ENCODE measurements at regions not wholly inside any gene's neighbourhood (a gene's known extent, or its start where the extent isn't known, plus 50 kb on each side); places are given as distances from the start of the nearest gene placed in this dataset.

DNA sequence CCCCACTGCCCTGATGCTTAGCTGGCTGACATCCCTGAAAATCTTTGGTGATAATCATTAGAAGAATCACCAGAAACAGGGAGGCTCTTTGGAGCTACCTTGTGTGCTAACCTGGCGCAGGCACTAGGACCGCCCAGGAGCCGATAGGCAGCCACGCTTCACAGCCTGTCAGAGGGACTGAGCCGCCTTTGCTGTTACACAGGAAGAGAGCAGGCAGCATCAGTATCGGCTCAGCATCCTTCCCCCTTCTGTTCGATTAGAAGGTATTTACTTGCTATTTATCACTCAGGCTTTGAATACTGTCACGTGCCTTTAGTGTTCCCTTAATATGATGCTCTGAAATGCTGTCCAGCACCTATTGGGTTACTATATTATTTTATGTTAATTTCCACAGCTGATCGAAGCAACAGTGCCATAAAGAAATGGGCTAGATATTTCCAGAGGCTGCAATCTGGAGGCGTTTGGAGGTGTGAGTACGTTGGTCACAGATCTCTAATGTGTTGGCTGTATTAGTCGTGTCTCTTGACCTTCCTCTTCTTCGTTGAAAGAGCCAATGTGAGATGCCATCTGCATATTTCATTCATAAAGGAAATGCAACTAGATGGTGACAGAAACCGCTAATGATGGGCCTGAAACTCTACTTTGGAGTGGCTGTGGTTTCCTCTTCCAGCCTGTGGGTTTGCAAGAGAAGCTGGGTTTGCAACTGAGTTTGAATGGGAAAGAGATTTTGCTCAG is 110.4 kb upstream of the RAB27B start:
- DNase-seq, result no peak

DNA sequence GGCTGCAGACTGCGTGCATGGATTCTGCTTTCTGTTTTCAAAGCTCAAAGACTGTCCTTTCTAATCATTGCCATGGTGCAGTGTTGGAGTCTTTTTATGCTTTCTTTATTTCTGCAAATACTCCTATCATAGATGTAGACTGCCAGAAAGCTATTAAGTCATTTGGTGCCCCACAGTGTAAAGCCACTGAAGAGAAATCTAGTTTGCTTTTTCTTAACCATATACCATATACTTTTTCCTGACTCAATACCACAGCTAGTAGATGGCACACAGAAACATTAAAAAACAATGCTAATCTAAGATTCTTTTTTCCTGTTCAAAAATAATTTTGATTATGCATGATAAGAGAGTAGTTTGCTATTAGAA is 109.9 kb upstream of the RAB27B start:
- no peak for DNase-seq

DNA sequence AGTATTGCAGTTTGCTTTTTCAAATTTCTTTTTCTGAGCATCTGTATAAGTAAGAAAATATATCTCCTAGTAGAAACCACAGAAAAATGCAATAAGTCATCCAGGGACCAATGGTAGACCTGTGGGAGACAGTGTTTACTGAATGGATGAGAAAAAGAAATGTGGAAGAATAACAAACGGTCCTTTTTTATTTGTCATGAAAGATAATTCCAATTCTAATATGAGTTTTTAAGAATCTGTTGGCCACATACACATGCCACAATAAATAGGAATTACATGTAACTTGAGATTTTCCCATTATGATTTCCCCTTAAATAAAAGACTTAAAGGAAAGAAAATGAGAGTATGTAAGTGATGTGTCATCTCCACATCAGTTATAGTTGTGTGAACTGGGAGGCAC is 107.7 kb upstream of the RAB27B start:
- DNase-seq, result no peak

DNA sequence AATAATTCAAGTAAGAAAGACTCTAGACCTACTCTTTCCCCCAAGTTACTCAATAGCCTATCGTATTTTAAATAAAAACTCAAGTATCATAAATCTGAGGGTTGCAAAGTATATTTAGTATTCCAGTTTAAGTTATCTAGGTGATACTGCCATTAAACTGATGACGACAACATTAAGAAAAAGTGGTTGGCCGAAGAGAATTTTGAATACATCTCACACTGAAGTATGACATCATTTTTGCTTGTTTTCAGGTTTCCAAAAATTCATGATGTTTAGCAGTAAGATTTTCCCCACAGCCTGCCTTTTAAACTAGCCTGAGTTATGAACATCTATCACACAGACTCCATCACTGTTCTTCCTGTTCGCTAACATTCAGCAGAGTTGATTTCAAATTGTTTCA is 102.1 kb upstream of the RAB27B start:
- DNase-seq, result no peak

DNA sequence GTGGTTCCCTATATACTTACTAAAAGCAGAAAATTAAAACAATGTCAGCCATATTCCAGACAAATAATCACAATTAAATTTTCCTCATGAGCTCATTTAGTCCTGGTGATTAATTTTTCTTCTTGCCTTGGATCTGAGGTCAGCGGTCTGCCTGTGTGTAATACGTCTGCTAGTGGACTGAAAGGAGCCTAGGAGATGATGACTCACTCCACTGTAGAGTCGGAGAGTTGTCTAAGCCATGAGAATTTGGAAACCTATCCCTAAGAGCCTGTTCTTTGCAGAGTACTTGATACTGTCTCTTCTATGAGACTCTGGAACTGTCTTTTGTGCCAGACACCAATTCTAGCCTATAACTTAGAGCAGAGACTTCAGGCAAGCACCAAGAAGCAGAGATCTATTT is 94.2 kb upstream of the RAB27B start:
- no peak for DNase-seq

DNA sequence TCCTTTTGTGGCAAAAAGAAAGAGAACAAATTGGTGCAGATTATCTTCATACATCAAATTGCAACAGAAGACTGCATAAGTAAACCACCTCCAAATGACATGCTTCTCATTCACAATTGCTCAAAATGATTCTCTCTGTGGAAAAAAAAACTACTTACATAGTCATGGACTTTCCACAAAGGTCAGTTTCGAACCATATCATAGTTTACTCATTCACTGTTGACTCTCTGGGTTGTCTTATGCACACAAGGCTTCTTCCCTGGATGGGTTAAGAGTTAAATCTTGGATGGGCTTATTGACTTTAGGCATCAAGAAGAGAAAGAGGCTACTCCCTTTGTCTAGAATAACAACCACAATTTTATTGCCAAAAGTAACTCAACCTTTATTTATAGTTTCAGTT is 91.3 kb upstream of the RAB27B start:
- DNase-seq, result no peak

DNA sequence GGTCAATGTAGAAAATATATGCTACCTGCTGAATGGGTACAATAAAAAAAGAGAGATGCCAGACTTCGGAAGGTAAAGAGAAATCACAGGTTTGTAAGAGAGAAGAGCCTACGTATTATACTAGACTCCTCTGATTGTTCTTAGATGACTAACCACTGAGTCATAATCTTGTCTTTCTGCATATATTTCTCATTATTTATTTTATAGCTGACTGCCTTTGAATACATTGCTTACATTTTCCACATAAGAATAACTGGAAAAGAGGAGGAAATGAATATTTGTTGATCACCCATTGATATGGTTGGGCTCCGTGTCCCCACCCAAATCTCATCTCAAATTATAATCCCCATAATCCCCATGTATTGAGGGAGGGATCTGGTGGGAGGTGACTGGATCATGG is 90.3 kb upstream of the RAB27B start:
- DNase-seq, result no peak

DNA sequence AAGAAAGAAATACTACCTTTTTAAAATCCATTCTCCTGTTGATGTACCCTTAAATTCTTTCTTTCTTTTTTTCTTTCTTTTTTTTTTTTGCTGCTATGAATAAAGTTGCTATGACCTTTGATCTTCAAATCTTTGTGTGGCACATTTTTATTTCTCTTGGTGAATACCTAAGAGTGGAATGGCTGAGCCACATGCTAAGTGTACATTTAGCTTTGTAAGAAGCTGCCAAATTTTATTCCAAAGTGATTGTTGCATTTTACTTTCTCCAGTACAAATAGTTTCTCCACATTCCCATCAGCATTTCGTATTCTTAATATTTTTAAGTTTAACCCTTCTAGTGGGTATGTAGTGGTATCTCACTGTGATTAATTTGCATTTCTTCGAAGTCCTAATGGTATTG is 88.8 kb upstream of the RAB27B start:
- DNase-seq, result no peak

DNA sequence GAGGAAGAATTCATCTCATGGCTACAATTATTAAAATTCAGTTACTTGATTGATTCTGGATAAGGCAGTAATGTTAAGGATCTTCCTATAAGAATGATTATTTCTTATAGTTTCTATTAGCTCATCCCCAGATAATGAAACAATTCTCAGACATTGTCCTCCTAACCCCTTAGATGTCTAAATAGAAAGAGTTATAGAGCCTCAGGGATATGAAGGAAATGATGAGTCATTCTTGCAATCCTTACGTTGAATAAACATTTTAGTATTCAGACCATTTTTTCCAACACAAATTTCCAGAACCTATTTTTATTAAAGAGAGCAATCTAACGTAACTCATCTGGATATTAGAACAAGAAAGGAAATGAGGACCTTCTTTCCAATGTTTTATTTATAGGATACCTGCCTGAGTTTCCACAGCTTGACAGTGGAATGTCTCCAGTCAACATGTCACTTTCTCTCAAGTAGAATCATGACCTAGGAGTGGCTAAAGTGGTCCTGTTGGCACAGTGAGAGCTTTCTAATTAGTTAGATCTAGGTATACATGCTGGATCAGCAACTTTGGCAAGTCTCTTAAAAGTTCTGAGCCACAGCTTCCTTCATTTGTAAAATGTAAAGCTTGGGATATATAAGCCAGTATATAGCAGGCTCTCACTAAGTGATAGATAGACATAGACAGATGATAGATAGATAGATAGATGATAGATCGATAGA is 88.0 kb upstream of the RAB27B start:
- DNase-seq, result no peak

DNA sequence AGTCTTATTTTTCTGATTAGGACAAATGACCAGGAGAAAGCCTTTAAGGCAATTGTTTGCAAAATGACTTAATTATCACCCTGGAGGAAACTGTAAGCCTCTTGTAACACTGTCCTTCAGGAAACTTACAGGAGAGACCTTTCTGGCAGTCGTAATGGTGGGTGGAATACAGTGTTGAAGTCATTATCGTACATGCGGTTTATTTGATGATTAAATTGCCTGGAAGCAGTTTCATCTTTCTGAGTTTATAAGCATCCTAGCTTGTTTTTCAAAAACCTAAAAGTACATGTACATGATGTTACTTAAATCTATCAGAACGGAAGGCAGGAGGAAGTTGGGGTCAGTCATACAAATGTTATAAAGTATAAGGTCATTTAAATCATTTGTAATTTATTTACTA is 86.2 kb upstream of the RAB27B start:
- DNase-seq, result no peak

DNA sequence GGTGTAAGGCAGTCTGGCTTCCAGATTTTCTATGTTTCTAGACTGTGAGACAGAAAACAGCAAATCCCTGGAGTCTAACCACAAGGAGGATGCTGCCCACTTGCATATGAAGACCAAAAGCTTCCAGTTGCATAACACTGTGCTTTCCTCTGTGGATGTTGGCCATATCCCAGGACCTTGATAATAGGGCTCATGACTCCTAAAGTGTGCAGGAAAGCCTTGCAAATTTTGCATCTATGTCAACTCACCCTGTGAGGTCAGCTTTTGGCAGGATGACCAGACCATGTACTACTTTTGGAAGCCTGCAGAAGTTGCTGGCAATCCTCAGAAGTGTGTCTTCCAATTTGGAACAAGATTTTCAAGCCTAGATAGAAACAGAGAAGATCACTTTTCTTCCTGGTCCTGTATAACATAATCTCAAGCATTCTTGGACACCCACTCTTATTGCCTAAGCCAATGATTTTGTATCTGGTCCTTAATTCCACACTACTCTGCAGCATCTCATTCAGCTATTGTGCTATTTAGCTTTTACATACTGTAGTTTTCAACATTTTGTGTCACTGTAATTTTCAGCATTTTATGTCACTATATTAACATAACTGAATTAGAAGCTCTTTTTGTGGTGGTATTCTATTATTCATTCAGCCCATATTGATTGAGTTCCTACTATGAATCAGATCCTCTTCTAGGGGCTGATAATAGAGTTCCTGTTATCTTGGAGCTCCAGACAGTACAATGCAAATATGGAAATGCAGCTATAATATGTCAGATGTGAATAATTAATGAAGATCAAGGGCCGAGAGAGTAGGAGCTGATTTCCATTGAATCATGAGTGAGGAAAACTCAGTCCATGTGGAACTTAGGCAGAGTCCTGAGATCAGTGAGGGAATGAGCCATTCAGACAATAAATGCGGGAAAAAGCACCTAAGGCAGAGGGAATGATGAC is 85.3 kb upstream of the RAB27B start:
- no peak for DNase-seq

DNA sequence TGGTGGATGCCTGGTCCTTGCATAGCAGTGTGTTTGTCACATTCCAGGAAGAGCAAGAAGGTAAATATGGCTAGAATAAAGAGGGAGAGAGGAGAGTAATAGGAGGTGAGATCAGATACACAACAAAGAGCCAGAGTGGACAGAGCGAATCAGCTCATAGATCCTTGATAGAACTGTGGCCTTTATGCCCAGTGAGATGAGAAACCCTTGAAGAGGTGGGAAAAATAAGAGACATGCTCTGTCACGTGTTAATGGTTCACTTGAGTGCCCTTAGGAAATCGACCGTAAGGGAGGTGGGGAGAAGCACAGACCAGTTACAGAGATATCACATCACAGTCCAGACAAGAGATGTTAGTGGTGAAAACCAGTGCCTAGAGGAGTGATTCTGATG is 84.7 kb upstream of the RAB27B start:
- no peak for DNase-seq

DNA sequence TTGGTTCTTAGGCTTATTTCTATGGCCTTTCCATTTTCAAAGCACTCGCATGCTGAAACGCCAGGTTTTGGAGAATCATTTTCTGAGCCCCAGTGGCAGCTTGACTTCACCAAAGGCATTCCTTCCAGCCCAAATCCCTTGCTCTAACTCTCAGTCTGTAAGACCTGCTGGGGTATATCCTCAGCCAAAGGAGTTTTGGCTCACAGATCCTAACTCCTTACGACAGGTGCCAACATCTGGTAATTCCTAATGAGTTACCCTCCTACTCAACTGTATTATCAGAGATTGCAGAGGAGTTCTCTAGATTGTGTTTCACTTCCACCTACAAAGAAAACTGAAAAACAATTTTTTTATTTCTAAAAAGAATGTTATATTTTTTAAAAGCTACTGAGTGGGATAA is 79.0 kb upstream of the RAB27B start:
- DNase-seq, result no peak

DNA sequence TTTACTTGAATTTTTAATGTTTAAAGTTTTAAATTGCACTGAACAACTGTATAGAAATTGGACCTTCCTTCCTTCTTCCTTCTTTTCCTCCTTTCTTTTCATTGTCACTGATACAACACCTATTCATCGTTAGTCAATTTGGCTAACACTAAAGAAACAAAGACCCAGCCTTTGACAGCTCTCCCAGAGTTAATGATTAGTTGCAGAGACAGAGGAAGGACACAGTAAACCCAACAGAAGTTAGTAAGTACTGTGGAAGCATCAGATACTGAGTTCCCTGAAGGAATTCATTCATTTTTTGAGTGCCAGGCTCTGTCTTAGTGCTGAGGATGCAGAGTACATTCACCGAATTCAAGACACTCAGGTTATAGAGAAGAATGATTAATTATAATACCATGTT is 77.9 kb upstream of the RAB27B start:
- DNase-seq, result no peak

DNA sequence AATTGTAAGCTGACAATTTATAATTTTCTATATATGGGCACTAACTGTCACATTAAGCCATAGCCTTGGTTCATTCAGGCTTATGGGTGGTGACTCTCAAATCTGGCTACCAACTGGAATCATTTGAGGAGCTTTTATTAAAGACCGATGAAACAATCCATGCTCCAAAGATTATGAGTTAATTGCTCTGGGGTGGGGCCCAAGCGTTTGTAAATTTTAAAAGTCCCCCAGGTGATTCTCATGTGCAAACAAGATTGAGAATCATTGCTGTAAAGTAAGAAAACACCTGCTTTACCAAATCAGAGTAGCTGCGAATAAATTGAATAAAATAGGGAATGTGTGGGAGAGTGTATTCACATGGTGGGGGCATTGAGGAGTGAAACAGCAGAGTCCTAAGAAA is 76.1 kb upstream of the RAB27B start:
- DNase-seq, result no peak

DNA sequence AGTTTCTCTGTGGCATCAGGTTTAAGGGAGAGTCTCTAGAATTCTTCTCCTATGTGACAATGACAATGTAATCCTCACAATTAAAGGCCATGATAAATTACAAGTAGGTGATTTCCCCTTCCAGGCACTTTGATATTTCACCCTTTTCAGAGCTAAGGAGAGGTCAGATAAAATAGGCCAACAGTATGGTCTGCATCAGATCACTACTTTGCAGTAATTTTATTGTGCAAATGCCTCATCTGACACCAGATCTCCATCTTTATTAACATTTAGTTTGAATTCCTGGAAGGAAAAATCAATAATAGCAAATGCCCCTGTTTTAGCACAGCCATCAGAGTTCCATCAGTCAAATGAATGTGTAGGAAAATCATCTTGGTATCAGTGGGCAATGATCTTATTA is 72.8 kb upstream of the RAB27B start:
- DNase-seq, result no peak

DNA sequence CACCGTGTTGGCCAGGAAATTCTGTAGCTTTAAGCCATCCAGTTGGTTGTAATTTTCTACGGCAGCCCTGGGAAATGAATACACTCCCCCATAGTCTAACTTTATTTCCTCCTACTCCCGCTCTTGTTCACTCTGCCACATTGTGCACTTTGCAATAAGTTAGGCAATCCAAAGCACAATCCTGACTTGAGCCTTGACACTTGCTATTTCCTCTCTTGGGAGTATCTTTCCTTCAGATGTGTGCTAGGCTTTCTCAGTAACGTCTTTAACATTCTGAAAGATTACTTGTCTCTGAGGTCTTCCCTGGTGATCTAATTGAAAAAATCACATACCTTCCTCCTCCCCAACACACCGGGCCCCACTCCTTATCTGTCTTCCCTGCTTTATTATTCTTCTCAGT is 65.9 kb upstream of the RAB27B start:
- DNase-seq, result no peak

DNA sequence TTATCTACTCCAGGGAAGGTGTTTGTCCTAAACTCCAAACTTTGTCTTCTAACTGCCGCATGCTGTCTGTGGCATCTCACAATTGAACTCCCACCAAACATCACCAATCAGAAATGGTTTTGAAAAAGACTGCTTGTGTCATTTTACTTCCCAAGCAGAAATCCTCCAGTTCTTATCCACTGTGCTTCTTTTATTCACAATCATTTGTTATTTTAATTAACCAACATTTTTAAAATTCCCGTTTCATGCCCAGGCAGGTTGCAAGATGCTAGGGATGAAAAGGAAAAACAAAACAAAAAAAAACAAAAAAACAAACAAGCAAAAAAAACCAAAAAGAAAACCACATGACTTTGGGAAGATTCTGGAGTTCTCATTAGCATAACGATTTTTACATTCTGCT is 63.5 kb upstream of the RAB27B start:
- DNase-seq, result no peak

DNA sequence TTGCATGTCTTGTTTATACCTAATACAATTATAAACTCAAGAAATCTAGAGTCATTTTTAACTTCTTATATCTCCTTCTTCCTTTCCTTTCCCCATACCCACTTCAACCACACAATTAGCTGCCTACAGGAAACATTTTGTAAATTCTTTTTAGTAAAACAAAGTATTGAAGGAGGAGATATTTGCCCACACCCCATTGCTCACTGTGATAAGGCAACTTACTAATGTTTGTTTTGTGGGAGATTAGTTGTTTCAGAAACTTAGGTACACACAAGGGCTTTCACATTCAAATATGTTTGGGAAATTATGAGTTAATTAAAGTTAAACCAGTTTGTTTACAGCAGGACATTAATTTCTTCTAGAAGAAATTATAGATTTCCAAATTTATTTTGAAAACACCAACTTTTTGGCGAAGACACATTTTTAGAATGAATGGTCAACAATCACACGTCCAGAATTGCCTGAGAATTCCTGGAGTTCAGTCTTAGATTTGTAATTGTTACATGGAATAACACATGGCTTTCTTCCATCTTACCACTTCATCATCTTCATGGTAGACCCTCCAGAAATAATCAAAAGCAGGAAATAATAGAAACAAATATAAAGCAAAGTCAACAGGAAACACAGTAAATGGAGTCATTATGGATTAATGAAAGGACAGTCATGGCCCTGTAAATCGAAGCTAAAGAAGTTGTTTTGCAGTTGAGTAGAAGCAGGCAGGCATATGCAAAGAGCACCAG is 62.5 kb upstream of the RAB27B start:
- DNase-seq, result no peak

DNA sequence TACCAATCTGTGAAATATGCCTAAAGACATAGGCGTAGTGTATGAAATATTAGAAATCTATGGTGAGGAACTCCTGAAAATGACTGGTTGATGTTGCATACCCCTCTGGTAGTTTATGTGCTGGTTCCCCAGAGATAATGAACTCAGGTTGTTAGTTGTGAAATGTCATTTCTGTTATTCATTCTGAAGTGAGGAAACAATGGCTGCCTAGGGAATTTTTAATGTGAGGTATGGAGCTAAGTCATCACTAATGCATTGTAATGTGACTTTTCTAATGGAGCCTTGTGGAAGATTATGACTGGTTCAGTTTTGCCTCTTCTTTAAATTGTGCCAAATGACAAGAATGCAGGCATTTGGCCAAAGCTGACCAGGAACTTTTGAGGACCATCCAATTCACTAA is 61.6 kb upstream of the RAB27B start:
- DNase-seq, result no peak

DNA sequence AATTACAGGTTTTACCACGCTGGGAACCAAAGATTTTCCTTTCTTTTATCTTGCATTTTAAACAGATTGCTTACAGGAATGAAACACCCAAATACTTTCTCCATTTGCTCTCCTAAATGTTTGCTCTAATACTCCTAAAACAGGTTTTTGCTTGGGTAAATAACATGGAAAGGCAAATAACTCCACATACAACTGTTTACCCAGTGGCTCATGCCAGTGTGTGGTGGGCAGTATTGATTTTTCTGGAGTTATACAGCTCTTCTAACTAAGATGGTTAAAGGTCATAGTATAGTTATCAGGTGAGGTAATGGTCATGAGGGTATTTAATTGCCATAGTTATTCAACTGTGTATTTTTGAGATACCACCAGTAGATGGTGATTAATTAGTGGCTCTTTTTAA is 61.2 kb upstream of the RAB27B start:
- no peak for DNase-seq

DNA sequence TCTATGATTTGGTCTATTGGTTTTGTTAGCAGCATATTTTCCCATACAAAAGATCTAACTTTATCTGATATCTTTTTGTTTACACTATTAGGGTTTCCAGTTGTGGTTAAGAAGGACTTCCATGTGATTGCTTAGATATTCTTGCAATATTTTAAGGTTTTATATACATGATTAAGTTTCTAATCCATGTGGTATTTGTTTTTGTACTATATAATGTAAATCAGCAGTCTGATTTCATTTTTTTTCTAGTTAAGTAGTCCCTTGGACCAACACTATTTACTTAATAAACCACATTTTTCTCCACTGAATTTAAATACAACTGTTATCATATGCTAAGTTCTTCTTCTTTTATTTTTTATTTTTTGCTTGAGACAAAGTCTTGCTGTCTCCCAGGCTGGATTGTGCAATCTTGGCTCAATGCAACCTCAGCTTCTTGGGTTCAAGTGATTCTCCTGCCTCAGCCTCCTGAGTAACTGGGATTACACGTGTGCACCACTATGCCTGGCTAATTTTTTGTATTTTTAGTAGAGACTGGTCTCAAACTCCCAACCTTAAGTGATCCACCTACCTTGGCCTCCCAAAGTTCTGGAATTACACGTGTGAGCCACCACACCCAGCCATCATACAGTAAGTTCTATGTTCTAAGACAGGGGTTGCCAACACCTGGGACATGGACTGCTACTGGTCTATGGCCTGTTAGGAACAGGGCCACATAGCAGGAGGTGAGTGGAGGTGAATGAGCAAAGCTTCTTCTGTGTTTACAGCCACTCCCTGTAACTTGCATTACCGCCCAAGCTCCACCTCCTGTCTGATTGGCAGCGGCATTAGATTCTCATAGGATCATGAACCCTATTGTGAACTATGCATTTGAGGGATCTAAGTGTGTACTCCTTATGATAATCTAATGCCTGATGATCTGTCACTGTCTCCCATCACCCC is 58.5 kb upstream of the RAB27B start:
- no peak for DNase-seq

All from DMS153 (cell line).